ENCODE measurements at regions not wholly inside any gene's neighbourhood (a gene's known extent, or its start where the extent isn't known, plus 50 kb on each side); places are given as distances from the start of the nearest gene placed in this dataset.

GRCh38 chr9:86531273-86531970, 177.2 kb upstream of the TUT7 start:
- no peak overlapping the region for H3K27ac ChIP-seq
- peaks cover 0 to 4% (median 0%) of the 10 kb centered on the region in 8 donors for H3K9me3 ChIP-seq
- peaks cover 0 to 22% (median 0%) of the 10 kb centered on the region in 7 donors for H3K27me3 ChIP-seq (replicated peaks in 1 of 7)
- no peak for DNase-seq
- TF ChIP-seq POLR2AphosphoS5 (IDR thresholded peaks at IDR 0.05) (no peak), CTCF (IDR thresholded peaks at IDR 0.05 in 8 of 11, conservative IDR thresholded peaks at IDR 0.05 in 3 of 11) (no peak), POLR2A (IDR thresholded peaks at IDR 0.05) (no peak)
- no peak overlapping the region for H3K4me3 ChIP-seq
- intact Hi-C loops (cut with DNase I; ENCODE audit: low total_unique reads): no loop called here
- H3K36me3 ChIP-seq: no peaks in the 10 kb centered on the region
- WGBS, 5 donors: 76 to 80% (median 78%) methylated on average over 6 of the region's 6 CpGs
- H3K4me1 ChIP-seq: no peaks in the 10 kb centered on the region

- DNase-seq: no peak
- WGBS, 5 donors: 56 to 75% (median 69%) methylated on average over 4 of the region's 4 CpGs
- intact Hi-C loops (cut with DNase I; ENCODE audit: low total_unique reads): no loop called here
- H3K4me3 ChIP-seq: no peak overlapping the region
- no peaks in the 10 kb centered on the region for H3K4me1 ChIP-seq
- no peaks in the 10 kb centered on the region for H3K36me3 ChIP-seq
- no peak overlapping the region for H3K27ac ChIP-seq
- TF ChIP-seq POLR2AphosphoS5 (IDR thresholded peaks at IDR 0.05) (no peak), POLR2A (IDR thresholded peaks at IDR 0.05) (no peak), CTCF (IDR thresholded peaks at IDR 0.05 in 8 of 11, conservative IDR thresholded peaks at IDR 0.05 in 3 of 11) (no peak)
- H3K9me3 ChIP-seq: no peaks in the 10 kb centered on the region
- H3K27me3 ChIP-seq (replicated peaks in 1 of 7): peaks cover 0 to 24% (median 0%) of the 10 kb centered on the region in 7 donors
These were observed 175.5 kb upstream of the TUT7 start for GRCh38 chr9:86529496-86530275.

GRCh38 chr9:86526021-86526420, 171.8 kb upstream of the TUT7 start:
- no peaks in the 10 kb centered on the region for H3K4me1 ChIP-seq
- H3K36me3 ChIP-seq: no peaks in the 10 kb centered on the region
- WGBS, 5 donors: 52 to 71% (median 62%) methylated on average over 6 of the region's 6 CpGs
- H3K9me3 ChIP-seq: no peaks in the 10 kb centered on the region
- DNase-seq: no peak
- H3K27ac ChIP-seq: no peak overlapping the region
- intact Hi-C loops (cut with DNase I; ENCODE audit: low total_unique reads): no loop called here
- TF ChIP-seq POLR2AphosphoS5 (IDR thresholded peaks at IDR 0.05) (no peak), POLR2A (IDR thresholded peaks at IDR 0.05) (no peak), CTCF (IDR thresholded peaks at IDR 0.05 in 8 of 11, conservative IDR thresholded peaks at IDR 0.05 in 3 of 11) (no peak)
- H3K27me3 ChIP-seq (replicated peaks in 1 of 7): peaks cover 0 to 24% (median 0%) of the 10 kb centered on the region in 7 donors
- H3K4me3 ChIP-seq: no peak overlapping the region

GRCh38 chr9:86525182-86525581, 171.0 kb upstream of the TUT7 start:
- Histone ChIP-seq H3K27ac (no peak overlapping the region), H3K4me1 (no peaks in the 10 kb centered on the region), H3K36me3 (no peaks in the 10 kb centered on the region), H3K27me3 (replicated peaks in 1 of 7) (peaks cover 0 to 24% (median 0%) of the 10 kb centered on the region in 7 donors), H3K9me3 (no peaks in the 10 kb centered on the region), H3K4me3 (no peak overlapping the region)
- 81 to 90% (median 86%) methylated on average over 5 of the region's 5 CpGs for WGBS, 5 donors
- intact Hi-C loops (cut with DNase I; ENCODE audit: low total_unique reads): no loop called here
- TF ChIP-seq POLR2A (IDR thresholded peaks at IDR 0.05) (no peak), CTCF (IDR thresholded peaks at IDR 0.05 in 8 of 11, conservative IDR thresholded peaks at IDR 0.05 in 3 of 11) (no peak), POLR2AphosphoS5 (IDR thresholded peaks at IDR 0.05) (no peak)
- DNase-seq: no peak

All from spleen (tissue), 11 donors.